Hematopoietic multipotent progenitor cell treated with erythropoietin and hydrocortisone succinate and interleukin-3 and kit ligand, for 17 days (in vitro differentiated cells): ENCODE measurements at regions not wholly inside any gene's neighbourhood (a gene's known extent, or its start where the extent isn't known, plus 50 kb on each side); places are given as distances from the start of the nearest gene placed in this dataset.

Experiments
- DNase-seq: peaks from one replicate; pipeline ENCODE4 v3.0.0-alpha.2; 2015; ENCODE audit warnings: low spot score

- no peak for DNase-seq
Observed at GRCh38 chr5:158482125-158482524, 617.6 kb downstream of the EBF1 start.

GRCh38 chr5:158478139-158478538 is 619.2 kb upstream of the CLINT1 start:
- DNase-seq, result no peak

DNA sequence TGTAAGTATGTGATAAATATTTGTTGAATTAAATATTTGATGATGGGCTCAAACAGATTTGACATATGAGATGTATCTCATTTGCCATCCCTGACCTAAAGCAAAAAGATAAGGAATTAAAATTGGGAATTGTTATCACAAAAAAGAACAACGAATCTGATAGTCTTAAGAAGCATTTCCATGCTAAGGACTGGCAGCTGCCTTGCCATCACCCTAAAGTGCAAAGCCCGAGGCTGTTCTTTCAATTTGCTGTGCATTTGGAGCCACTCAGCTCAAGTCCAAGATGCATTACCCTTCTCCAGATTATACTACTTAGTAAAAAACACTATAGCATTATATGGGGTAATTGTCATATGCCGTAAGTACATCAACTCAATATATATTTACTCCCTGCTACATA is 618.3 kb upstream of the CLINT1 start:
- DNase-seq, result no peak

DNA sequence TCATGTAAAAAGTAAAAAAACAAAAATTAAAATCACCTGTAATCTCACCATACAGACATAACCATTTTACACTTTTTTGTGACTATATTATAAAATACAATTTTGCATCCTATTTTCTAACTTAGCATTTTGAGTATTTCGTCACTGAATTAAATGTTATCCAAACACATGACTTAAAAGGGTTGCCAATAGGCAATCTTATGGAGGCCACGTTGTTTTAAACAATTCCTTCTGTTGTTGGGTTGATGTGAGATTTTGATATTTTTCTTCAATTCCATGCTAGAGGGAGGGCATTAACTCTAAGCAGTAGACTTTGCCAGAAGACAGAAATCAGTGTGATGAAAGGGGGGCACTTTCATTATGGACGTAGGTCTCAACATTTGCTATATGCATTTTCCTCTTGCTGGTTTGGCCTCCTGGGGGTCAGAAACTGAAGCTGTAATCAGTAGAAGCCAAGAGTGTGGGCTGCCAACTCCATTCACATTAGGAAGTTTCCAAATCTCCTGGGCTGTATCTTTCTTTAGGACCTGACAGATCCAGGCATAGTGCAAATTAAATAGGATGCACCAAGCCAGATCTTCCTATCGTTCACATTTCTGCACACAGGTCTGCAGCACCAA is 614.2 kb upstream of the CLINT1 start:
- DNase-seq, result no peak

DNA sequence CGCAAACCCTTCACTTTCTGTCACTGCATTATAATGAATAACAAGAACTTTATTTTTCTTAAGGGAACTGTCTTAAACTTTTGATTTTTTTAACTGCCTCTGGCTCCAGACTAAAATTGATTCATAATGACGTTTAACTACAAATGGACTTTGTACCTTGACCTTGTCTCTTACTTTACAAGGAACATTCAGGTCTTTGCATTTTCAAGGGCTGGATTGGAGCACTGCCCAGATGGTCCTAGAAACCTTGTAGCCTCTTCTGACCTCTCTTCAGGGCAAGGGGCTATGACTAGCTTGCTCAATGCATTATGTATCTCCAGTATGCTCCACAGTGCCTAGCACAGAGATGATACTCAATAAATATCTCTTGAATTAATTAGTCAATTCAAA is 612.6 kb upstream of the CLINT1 start:
- DNase-seq, result no peak

DNA sequence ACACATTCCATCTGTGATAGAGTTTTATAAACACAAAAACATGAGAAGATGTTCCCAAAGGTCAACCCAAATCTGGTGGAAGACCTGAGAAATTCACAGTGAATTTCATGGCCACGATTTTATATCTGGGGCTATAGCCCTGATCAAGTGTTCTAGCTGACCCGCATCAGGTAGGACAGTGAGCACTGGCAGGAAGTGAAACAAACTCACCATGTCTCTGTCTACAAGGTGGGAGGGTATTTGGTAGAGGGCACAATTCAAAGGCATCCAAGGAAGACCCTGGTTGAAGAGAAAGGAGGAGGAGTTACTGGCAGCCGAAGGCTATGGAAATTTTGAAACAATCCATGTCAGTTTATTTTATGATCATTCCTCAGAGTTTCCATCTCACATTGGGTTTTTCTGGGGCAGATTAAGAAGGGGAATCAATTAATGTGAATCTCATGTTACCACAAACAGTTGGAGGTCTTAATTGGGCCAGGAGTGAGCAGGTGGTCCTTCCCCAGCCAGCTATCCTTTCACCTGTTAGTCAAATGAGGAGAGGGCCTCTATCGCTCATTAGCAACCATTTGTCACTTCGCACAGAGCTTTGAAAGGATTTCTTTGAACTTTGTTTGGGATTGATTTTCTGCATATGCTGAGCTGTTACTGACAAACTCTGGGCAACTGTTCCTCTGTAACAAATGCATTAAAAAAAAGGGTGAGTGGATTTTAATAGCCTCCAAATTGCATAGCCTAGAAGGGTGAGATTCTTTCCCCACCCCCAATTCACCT is 612.0 kb upstream of the CLINT1 start:
- no peak for DNase-seq

DNA sequence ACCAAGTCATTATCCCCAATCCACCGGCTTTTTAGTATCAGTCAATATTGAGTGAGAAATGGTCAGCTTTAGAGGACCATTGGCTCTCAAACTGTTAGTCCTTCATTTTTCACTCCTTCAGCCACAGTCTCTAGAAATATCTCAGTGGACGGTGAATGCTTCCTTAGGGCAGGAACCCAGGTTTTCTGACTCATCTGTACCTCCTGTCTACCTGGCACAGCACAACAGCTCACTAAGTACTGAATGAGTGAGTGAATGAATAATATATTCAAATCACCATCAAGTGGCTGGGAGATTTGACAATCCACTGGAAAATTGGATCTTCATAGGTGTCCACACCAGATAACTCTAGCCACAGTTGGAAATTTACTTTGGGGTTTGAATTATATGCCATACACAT is 609.5 kb upstream of the CLINT1 start:
- no peak for DNase-seq

DNA sequence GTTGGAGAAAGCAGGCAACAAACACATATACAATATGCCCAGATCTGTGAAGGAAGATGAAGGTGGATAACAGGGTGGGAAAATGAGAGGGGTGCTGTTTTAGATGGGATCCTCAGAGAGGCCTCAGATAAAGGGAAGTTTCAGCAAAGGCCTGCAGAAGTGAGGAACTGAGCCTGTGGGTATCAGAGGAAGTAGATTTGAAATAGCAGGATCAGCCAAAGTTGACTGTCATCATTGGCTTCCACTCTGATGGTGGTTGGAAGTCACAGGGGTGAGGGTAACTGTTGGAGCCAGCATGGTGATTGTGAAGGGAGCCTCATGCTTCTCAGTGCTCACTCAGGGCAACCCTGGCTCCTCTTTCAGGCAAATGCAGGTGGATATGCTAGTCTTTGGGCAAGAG is 607.2 kb upstream of the CLINT1 start:
- DNase-seq, result no peak

DNA sequence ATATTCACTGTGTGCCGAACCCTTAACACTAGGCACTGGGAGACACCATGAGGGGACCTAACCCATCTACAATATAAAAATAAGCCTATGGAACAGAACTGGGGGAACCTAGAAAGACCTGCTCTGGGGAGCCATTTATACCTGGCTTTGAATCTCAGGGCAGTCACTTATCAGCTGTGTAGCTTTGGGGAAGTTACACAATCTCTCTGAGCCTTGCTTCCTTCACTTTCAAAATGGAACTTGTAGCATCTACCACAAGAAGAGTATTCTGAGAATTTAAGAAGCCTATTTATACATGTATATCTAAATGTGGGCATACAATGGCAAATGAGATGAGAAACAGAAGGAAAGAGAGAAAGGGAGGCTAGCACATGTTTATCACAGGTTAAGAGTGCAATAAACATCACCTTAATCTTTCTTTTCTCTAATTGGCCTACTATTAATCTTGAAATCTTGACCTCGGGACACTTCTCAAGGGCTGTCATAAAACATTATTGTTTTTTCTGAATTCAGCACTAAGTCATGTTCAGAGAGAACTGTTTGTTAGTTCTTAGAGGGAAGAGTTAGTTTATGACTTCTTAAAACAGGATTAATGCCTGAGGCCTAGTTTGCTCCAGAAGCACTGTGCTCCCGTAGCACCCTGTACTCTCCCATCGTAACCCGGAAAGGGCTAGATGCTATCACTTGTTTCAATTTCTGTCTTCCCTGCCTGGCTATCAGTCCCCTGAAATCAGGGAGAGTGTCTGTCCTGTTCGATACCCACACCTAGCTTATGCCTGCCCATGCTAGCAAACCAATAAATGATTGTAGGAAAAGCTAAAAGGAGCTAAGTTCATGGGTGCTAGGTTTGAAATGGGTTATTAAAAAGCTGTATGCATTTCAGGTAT is 606.4 kb upstream of the CLINT1 start:
- no peak for DNase-seq

DNA sequence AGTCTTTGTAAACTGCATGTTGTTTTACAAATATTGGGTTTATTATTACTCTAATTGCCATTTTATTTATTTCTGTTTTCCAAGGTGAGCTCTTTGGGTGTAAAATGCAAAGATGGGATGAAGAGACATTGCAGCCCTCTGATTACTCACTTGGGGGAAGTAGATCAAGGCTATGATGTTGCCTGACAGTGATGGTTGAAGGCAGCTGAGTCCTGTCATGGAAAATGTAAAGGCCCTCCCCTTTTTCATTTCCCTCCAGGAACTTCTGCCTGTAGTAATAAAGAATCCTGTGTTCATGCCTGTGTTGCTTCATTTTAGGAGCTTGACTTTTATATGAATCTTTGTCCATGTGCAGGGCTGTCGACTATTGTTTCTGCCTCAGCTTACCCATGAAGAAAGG is 605.4 kb upstream of the CLINT1 start:
- no peak for DNase-seq

- DNase-seq, result no peak
Observed at GRCh38 chr5:158463938-158464337, 605.0 kb upstream of the CLINT1 start.

GRCh38 chr5:158463188-158463587 is 604.2 kb upstream of the CLINT1 start:
- DNase-seq, result no peak

GRCh38 chr5:158462349-158463114 is 603.6 kb upstream of the CLINT1 start:
- no peak for DNase-seq

GRCh38 chr5:158461240-158461854 is 602.4 kb upstream of the CLINT1 start:
- no peak for DNase-seq

DNA sequence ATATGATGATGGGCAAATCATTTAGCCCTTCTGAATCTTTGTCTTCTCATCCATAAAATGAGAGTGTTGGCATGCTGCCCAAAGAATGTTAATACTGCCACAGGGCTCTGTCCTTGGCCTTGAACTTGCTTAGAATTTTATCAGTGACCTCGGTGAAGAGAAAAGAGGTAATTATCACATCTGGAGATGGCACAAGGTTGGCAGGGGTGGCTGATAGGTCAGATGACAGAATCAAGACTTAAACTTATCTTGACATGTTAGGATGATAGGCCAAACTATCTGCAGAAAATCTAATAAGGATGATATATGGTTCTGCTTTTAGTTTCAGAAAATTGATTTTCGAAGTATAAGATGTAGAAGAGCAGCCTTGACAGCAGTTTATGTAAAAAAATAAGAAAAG is 599.1 kb upstream of the CLINT1 start:
- no peak for DNase-seq

GRCh38 chr5:158456756-158457155 is 597.8 kb upstream of the CLINT1 start:
- no peak for DNase-seq

GRCh38 chr5:158456241-158456640 is 597.3 kb upstream of the CLINT1 start:
- no peak for DNase-seq

DNA sequence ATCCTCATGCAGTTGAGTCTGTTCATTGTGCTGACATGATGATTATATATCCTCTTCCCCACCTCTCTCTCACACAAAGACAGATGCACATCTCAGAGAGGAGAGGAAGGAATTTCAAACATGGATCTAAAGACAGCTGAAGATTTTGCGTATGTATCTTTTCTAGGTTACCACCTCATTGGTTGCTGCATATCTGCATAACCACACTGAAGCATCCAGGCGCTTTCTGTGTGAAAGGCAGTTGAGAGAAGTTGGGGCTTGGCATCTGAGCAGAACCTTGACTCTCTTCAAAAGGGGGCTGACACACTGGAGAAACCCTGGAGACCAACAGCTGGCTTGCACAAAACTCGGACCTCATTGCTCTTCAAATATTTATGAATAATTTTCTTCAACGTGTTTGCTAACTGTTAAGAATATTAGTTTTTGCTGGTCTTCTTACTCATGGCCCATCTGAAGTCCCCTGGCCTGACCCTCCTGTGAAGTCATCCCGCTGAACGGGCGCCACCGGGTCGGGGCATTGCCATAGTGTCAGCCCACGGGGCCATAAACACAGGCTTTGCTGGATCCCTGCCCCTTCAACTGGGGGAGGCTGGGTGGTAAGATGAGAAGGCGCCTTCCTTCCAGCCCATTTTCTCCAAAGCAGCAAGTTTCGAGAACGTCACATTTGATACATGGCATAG is 593.2 kb upstream of the CLINT1 start:
- no peak for DNase-seq

DNA sequence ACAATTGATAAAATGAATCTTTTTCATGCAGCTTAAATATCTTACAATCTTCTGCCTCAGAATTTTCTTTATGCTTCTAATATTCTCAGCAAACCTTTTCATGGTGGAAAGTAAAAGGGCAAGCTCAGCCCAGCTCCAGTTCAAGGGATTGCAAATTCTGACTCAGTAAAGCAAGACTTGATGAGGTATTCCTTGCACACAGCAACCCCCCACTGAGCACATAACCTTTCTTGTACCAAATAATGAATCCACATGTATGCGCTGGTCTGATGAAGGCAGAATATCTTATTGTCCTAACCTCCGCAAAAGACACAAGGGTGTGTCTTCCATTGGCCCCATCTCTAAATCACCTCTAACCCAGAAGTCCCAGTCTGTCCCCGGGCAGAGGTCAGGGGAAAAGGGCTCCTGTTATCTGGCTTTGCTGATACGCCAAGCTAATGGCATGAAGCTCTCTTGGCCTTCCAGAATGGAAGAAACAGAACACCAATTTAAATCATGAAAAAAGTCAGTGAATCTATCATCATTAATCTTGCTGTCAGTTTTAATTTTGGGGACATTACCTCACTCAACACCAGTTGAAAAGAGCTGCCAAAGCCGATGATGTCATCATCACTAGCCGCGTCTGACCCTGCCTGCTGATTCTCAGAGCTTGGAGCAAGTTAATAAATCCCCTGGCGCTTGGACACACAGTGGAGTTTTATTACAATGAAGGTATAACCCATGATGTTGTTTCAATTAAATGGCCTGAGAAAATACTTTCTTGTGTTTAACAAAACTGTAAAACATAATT is 592.5 kb upstream of the CLINT1 start:
- DNase-seq, result no peak

GRCh38 chr5:158450751-158451171 is 591.8 kb upstream of the CLINT1 start:
- no peak for DNase-seq
